ENCODE measurements at regions not wholly inside any gene's neighbourhood (a gene's known extent, or its start where the extent isn't known, plus 50 kb on each side); places are given as distances from the start of the nearest gene placed in this dataset.

DNA sequence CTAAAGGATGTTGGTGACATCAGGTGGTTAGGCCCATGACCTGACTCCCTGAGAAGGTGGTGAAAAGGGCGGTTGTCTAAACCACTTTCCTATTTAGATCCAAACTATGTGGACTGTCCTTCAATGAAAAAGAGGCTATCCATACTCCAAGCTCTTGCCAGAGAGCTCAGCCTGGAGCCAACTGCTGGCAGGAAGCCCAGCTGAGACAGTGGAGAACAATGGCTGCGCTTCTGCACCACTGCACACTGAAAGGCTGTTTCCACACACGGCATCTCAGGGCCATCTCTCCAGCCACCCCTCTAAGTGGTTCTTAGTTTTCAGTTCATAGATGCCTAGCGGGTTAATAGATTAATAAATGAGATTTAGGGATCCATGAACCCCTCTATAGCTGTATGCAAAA lies 488.8 kb upstream of the ZMIZ1 start:
- TF ChIP-seq CTCF (IDR thresholded peaks at IDR 0.05) (no peak), EP300 (IDR thresholded peaks at IDR 0.05; ENCODE audit: borderline replicate concordance in 1 of 2, low read depth in 1 of 2, low read length in 1 of 2) (no peak; a peak in 1 of 4 replicates), TAF1 (IDR thresholded peaks at IDR 0.05; ENCODE audit: borderline replicate concordance, low read depth, low read length) (no peak), REST (IDR thresholded peaks at IDR 0.05; ENCODE audit: low read depth, low read length) (no peak), ELF1 (IDR thresholded peaks at IDR 0.05) (no peak), YY1 (IDR thresholded peaks at IDR 0.05; ENCODE audit: low read depth) (no peak), SIN3A (IDR thresholded peaks at IDR 0.05; ENCODE audit: borderline replicate concordance, low read depth, low read length) (no peak), POLR2AphosphoS5 (IDR thresholded peaks at IDR 0.05; ENCODE audit: low read depth, low read length) (no peak), EZH2phosphoT487 (IDR thresholded peaks at IDR 0.05; ENCODE audit: borderline replicate concordance, low read depth) (no peak), NRF1 (IDR thresholded peaks at IDR 0.05; ENCODE audit: low read depth, low read length) (no peak), FOXM1 (IDR thresholded peaks at IDR 0.05; ENCODE audit: low read depth) (no peak)
